Sigmoid colon (tissue), 6 donors: ENCODE measurements at regions not wholly inside any gene's neighbourhood (a gene's known extent, or its start where the extent isn't known, plus 50 kb on each side); places are given as distances from the start of the nearest gene placed in this dataset.

Experiments
- DNase-seq: peaks from one replicate; pipeline ENCODE4 v3.0.0-alpha.2; 2019
- H3K27ac ChIP-seq, 4 donors: fragments of 200-600 bp; sonication (generic); one replicate each; pipeline ENCODE4 v1.5.1; 2016 to 2019; ENCODE audit warnings: mild to moderate bottlenecking in 1 of 4
- H3K27me3 ChIP-seq, 3 donors: fragments of 200-600 bp; sonication (generic); one replicate each; pipeline ENCODE4 v1.5.1; 2019; ENCODE audit warnings: mild to moderate bottlenecking in 1 of 3
- H3K36me3 ChIP-seq, 4 donors: fragments of 200-600 bp; sonication (generic); one replicate each; pipeline ENCODE4 v1.5.1; 2016 to 2019
- H3K4me1 ChIP-seq, 4 donors: fragments of 200-600 bp; sonication (generic); one replicate each; pipeline ENCODE4 v1.5.1; 2017 to 2019
- H3K4me3 ChIP-seq, 4 donors: fragments of 200-600 bp; sonication (generic); one replicate each; pipeline ENCODE4 v1.5.1; 2017 to 2019; ENCODE audit warnings: mild to moderate bottlenecking in 2 of 4, moderate library complexity in 1 of 4
- H3K9me3 ChIP-seq, 4 donors: fragments of 200-600 bp in 3 of 4; sonication (generic) in 3 of 4; one replicate each; pipeline versions ENCODE4 v1.5.1 to v1.6.1; 2013 to 2019
- EP300 ChIP-seq, 4 donors: sonication (generic); formaldehyde crosslinking; IDR thresholded peaks; one replicate each; pipeline ENCODE4 v1.6.1; 2017; ENCODE audit warnings: antibody characterized with exemption in 4 of 4
- POLR2A ChIP-seq, 2 donors: fragments of 450-650 bp; IDR thresholded peaks; one replicate each; pipeline ENCODE4 v1.6.1; 2016; ENCODE audit warnings: antibody characterized with exemption in 2 of 2, mild to moderate bottlenecking in 2 of 2, moderate library complexity in 2 of 2
- POLR2AphosphoS5 ChIP-seq, 4 donors: sonication (generic); formaldehyde crosslinking; IDR thresholded peaks; one replicate each; pipeline ENCODE4 v1.6.1; 2017; ENCODE audit warnings: antibody characterized with exemption in 4 of 4
- WGBS, 2 donors: extraction: QIAGEN DNeasy Blood & Tissue Kit; methylation state at CpG; one replicate each; pipeline ENCODE4 v1.1.7; 2013; 5-methylcytosine and 5-hydroxymethylcytosine counted together
- intact Hi-C: fragments of 100-400 bp; cut with DNase I; formaldehyde crosslinking; loops from one replicate; pipeline ENCODE4 v1.15.1; 2023
- TF ChIP-seq, protein P1 (sequence below), 4 experiments: fragments of 450-650 bp in 3 of 4; fragments of 200-600 bp in 1 of 4; IDR thresholded peaks; one replicate each; pipeline ENCODE4 v1.5.1; 2016 to 2019; ENCODE audit warnings: antibody characterized with exemption in 4 of 4, mild to moderate bottlenecking in 3 of 4, moderate library complexity in 2 of 4
- donor health status: healthy with polysubstance abuse.
- donor health status: healthy.

DNA sequence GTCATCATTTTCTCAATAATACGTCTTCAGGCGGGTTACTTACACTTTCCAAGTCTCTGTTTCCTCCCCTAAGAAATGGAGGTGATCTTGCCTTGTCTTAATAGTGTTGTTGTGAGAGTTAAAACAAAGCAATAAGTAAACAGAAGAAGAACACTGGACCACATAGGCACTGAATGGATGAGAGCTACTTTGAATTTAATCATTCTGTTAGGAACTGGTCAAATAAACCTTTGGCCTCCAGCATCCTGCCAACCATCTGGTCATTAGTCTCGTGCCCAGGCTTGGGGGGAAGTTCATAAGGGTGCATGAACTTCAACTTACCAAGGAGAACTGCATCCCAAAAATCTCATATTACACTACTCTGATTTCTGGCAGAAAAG is 109.4 kb upstream of the C7orf33 start:
- intact Hi-C loops: no loop called here
- peaks cover 0 to 8% (median 6%) of the 10 kb centered on the region in 4 donors for H3K4me1 ChIP-seq
- no peak for DNase-seq

DNA sequence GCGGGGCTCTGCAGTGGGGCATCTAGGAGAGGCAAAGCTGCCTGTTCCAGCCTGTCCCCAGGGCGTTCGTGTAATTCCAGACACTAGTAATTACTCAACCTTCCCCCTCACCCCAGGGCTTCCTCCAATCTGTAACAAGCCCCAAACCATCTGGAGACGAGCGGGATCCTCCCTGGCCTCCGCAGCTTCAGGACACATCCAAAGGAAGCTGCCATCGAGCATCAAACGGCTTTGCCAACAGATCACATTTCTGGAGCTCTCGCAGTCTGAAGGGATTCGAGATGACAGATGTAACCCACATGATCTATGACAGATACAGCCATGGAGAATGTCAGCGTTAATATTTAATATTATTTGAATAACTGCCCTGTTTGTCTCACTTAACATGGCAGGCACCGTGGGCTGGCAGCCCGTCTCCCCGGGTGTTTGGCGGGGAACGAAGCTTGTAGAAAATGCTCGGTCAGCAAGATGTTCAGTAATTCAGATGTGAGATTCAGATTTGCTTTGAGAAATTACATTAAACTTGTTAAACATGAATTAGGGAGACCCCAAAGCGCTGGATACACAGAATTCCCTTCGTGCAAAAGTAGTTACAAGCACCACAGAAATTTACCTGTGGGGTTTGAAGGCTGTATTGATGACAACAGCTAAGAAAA is 108.5 kb upstream of the C7orf33 start:
- H3K4me1 ChIP-seq: peaks cover 0 to 8% (median 6%) of the 10 kb centered on the region in 4 donors
- H3K36me3 ChIP-seq: no peaks in the 10 kb centered on the region
- TF ChIP-seq POLR2A (IDR thresholded peaks at IDR 0.05): no peak
- TF ChIP-seq, protein P1, sequence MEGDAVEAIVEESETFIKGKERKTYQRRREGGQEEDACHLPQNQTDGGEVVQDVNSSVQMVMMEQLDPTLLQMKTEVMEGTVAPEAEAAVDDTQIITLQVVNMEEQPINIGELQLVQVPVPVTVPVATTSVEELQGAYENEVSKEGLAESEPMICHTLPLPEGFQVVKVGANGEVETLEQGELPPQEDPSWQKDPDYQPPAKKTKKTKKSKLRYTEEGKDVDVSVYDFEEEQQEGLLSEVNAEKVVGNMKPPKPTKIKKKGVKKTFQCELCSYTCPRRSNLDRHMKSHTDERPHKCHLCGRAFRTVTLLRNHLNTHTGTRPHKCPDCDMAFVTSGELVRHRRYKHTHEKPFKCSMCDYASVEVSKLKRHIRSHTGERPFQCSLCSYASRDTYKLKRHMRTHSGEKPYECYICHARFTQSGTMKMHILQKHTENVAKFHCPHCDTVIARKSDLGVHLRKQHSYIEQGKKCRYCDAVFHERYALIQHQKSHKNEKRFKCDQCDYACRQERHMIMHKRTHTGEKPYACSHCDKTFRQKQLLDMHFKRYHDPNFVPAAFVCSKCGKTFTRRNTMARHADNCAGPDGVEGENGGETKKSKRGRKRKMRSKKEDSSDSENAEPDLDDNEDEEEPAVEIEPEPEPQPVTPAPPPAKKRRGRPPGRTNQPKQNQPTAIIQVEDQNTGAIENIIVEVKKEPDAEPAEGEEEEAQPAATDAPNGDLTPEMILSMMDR (IDR thresholded peaks at IDR 0.05): no peak
- TF ChIP-seq EP300 (IDR thresholded peaks at IDR 0.05): no peak
- TF ChIP-seq POLR2AphosphoS5 (IDR thresholded peaks at IDR 0.05): no peak
- WGBS, 2 donors: 88 to 93% methylated on average over 19 of the region's 19 CpGs
- H3K27ac ChIP-seq: no peak overlapping the region
- no peak overlapping the region for H3K4me3 ChIP-seq
- H3K9me3 ChIP-seq: no peaks in the 10 kb centered on the region
- DNase-seq: no peak
- H3K27me3 ChIP-seq: no peaks in the 10 kb centered on the region
- intact Hi-C loops: no loop called here

More for the DNA sequence above, 109.4 kb upstream of the C7orf33 start:
- Histone ChIP-seq H3K4me3 (no peak overlapping the region), H3K27ac (no peak overlapping the region), H3K36me3 (no peaks in the 10 kb centered on the region), H3K9me3 (no peaks in the 10 kb centered on the region), H3K27me3 (no peaks in the 10 kb centered on the region)
- WGBS, 2 donors: 61 to 68% methylated on average over 3 of the region's 3 CpGs
- TF ChIP-seq POLR2AphosphoS5 (IDR thresholded peaks at IDR 0.05) (no peak), EP300 (IDR thresholded peaks at IDR 0.05) (no peak), POLR2A (IDR thresholded peaks at IDR 0.05) (no peak)
- TF ChIP-seq, protein P1 (IDR thresholded peaks at IDR 0.05): no peak

DNA sequence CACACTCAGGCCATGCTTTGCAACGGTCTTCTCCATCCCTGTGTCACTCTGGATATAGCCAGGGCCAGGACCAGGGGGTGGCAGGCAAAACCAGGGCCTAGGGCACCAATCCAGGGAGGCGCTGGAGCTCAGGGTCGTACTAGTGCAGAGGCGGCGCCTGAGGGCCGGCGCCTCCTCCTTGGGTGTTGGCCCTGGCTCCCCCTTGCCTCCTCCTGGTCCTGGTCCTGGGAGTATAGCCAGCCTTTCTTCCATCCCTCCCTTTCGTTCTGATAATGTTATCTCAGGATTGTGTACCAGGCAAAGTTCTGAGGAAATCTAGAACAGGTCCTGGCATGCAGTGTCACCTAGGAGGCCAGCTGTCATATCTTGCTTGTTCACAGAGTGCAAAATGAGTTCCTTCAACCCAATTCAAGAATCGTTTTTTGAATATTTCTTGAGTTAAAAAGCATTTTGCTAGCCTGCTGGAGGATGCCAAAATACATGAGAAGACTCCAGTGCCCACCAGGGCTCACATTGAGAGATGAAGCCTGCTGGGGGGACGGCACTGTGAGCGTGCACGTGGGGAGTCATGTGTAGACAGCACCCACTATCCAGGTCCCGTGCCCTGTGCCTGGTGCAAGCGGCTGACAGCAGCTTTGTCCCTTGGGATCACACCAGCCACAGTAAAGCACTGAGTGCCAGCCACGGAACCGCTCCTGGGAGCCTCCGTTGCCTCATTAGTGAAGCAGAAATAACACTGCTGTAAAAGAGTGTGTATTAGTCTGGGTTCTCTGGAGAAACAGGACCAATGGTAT is 106.9 kb upstream of the C7orf33 start:
- Histone ChIP-seq H3K9me3 (no peaks in the 10 kb centered on the region), H3K4me1 (peaks cover 0 to 8% (median 6%) of the 10 kb centered on the region in 4 donors), H3K36me3 (no peaks in the 10 kb centered on the region), H3K4me3 (no peak overlapping the region), H3K27ac (no peak overlapping the region), H3K27me3 (no peaks in the 10 kb centered on the region)
- intact Hi-C loops: no loop called here
- DNase-seq: no peak
- WGBS, 2 donors: 78 to 88% methylated on average over 17 of the region's 17 CpGs
- TF ChIP-seq, protein P1 (IDR thresholded peaks at IDR 0.05): no peak
- TF ChIP-seq EP300 (IDR thresholded peaks at IDR 0.05) (no peak), POLR2A (IDR thresholded peaks at IDR 0.05) (no peak), POLR2AphosphoS5 (IDR thresholded peaks at IDR 0.05) (no peak)

DNA sequence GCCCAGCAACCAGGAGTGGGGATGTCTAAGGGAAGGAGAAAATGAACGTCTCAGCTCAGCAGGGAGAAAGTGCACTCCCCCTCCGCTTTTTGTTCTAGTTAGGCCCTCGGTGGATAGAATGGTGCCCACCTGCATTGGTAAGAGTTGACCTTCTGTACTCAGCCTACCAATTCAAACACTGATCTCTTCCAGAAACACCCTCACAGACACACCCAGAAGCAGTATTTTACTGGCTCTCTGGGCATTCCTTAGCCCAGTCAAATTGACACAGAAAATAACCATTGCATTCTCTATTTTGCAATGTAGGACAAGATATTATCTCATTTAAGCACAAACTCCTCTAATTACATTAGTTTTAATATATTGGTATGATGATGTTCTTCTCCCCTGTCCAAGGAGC is 106.1 kb upstream of the C7orf33 start:
- intact Hi-C loops: no loop called here
- H3K27me3 ChIP-seq: no peaks in the 10 kb centered on the region
- peaks cover 0 to 8% (median 6%) of the 10 kb centered on the region in 4 donors for H3K4me1 ChIP-seq
- no peak overlapping the region for H3K27ac ChIP-seq
- no peak for DNase-seq
- 24 to 69% methylated on average over 3 of the region's 3 CpGs for WGBS, 2 donors
- H3K4me3 ChIP-seq: no peak overlapping the region
- no peaks in the 10 kb centered on the region for H3K9me3 ChIP-seq
- no peaks in the 10 kb centered on the region for H3K36me3 ChIP-seq
- TF ChIP-seq EP300 (IDR thresholded peaks at IDR 0.05): no peak

DNA sequence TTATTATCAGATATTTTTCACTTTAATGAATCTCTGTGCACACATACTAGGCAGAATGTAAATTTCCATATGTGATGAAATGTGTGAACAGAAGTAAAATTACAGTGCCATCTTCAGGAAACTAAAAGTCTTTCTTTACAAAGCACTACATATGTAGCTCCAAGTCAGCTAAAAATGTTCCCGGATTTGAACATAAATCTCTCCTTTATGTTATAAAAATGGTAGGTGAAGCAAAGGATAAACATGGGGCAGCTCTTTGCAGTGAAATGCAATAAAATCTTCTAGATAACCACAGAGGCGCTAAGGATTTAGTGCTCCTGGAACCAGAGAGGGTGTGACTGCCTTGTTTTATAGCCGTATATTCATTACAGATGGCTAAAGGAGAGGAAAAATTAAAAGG is 104.9 kb upstream of the C7orf33 start:
- Histone ChIP-seq H3K36me3 (no peaks in the 10 kb centered on the region), H3K4me3 (no peak overlapping the region), H3K9me3 (no peaks in the 10 kb centered on the region), H3K4me1 (peaks cover 0 to 8% (median 6%) of the 10 kb centered on the region in 4 donors), H3K27me3 (no peaks in the 10 kb centered on the region), H3K27ac (no peak overlapping the region)
- no peak for DNase-seq
- WGBS, 2 donors: 9 to 37% methylated on average over 3 of the region's 3 CpGs
- intact Hi-C loops: no loop called here
- TF ChIP-seq, protein P1 (IDR thresholded peaks at IDR 0.05): no peak
- TF ChIP-seq POLR2A (IDR thresholded peaks at IDR 0.05) (no peak), POLR2AphosphoS5 (IDR thresholded peaks at IDR 0.05) (no peak)
